CD4-positive, alpha-beta T cell treated with Interferon gamma for 1 hour (primary cell): ENCODE measurements at regions not wholly inside any gene's neighbourhood (a gene's known extent, or its start where the extent isn't known, plus 50 kb on each side); places are given as distances from the start of the nearest gene placed in this dataset.

Experiments used
- DNase-seq: peaks from one replicate; pipeline ENCODE4 v3.0.0-alpha.2; 2020

DNA sequence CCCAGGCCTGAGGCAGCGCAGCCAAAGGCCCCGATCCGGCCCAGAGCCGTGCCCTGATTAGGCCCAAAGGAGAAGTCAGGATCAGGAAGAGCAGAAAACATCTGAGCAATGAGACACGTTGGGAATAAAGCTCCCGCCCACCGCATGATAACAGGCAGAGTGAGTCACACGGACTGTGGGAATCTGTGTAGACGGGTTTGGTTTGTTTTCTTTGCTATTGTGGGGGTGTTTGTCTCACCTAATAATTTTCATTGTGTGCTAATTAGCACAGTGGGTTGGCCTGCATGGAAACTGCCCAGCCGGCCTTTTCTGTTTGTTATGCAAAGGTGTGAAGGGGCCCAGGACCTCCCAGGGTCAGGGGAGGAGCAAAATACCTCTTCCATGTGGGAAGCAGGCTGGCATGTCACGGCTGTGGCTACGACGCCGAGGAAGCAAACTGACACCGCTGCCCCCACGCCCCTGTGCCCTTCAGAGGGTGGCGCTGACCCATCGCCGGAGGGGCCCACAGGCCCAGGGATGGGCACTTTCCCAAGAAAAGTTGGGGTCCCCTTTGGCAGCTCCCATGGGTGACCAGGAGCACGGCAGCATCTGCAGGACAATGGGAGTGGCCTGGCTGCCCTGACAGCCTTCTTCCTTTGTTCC lies 68.4 kb upstream of the CTDP1 start:
- DNase-seq, result no peak

DNA sequence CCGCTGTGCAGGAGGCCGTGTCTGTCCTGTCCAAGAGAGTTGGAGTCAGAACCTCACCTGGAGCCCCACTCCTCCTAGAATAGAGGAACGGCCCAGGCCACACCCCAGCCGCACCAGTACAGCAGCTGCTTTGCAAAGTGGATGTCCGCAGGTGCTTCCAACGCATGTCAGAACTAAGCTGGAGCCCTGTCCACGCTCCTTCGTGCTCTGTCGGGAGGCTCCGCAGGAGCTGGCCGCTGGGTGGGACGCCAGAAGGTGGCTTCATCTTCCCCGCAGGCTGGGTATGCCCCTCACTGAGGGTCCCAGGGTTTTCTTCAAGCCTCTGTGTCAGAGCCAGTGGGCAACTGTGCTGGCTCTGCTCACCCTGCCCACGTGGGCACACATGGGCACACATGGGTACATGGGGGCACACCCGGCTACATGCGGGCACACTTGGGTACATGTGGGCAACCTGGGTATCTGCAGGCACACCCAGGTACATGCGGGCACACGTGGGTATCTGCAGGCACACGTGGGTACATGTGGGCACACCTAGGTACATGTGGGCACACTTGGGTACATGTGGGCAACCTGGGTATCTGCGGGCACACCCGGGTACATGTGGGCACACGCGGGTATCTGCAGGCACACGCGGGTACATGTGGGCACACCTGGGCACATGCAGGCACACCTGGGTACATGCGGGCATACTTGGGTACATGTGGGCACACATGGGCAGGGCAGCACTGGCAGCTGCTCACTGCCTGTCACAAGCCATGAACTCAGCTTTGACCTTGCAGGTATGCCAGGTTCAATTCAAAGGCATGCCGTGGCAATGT lies 67.1 kb upstream of the CTDP1 start:
- no peak for DNase-seq

DNA sequence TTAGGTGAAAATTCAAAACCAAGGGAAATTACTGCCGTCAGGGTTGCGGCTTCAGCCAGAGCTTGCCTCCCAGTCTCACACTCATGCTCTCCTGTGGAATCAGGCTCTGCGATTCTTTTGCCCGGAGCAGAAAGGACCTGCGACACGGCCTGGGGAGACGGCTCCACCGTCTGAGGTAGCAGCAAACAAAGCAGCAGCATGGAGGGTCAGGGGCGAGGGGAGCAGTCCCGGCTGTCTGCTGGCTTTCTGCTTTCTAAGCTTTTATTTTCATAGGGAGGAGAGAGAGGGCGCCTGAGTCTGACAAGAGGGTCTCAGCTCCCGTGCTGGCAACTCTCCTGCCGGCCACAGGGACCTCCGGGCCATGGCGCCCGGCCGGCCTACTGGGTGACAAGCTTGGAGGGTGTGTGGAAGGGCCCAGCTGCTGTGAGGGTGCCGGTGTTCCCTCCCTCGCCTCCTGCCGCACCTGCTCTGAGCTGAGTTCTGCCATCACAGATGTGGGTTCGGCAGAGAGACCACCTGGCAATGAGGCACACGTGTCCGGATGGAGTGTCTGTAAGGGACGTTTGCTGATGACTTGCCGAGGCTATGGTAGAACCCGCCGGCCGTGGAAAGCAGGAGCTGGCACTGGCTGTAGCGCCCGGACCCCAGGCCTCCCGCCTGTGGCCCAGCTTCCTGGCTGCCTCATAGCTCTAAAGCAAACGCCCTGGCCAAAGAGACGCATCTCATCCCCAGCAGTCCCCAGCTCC lies 66.2 kb upstream of the CTDP1 start:
- DNase-seq, result no peak

DNA sequence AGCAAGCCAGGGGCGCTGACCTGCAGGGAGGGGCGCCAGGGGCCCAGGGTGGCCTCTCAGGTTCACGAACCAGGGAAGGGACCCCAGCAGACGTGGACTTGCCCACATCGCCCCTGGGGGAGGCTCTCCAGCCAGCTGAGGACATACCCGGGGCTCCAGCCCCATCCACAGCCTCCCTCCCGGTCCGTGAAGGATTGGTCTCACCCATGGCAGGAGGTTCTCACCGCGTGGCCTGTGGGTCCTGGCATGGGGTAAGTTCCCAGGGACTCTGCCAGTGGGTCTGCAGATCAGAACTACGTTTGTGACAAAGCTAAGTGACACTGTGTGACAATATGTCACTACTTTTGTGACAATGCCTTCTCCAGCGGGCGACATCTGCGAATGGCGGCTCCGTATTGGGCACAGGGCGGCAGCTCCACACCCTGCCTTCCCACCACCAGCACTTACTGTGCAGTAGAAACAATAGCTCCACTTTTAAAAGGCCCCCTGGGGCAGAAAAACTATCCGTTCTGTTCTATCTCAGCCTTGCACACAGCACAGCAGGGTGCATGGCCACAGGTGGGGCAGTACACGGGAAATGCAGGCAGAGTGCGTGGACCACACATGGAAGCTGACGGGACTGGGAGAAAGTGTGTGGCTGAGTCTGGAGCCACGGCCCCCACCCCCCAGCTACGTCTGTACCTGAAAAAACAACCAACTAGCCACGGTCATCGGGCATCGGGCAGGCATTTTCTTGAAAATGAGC lies 65.2 kb upstream of the CTDP1 start:
- DNase-seq, result no peak

DNA sequence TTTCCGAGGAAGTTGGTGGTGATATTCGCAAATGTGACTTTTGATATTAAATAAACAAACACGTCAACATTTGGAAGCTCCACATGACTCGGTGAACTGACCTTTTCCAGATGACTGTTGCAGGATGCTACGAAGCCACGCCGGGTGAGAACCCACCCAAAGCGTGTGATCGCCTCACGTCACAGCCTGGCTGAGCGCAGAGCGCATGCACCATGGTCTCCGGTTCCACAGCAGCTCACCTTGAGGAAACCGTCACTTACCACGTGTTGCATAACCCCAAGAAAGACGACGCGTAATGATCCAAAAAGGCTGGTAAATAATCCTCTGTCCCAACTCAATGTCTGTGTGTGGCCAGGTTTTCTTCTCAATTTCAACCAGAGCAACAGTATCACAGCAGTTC lies 64.5 kb upstream of the CTDP1 start:
- no peak for DNase-seq

DNA sequence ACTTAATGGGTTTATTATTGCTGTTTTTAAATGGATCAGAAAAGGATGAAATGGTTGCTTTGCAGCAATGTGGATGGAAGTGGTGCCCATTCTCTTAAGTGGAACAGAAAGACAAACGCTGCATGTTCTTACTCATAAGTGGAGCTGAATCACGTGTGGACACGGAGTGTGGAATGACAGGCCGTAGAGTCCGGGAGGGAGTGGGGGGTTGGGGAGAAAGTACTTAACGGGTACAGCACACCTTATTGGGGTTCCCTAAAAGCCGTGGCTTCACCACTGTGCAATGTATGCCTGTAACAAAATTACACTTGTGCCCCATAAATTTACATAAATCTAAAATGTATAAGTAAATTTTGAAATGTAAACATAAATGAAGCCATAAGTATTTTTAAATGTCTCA lies 64.0 kb upstream of the CTDP1 start:
- no peak for DNase-seq

DNA sequence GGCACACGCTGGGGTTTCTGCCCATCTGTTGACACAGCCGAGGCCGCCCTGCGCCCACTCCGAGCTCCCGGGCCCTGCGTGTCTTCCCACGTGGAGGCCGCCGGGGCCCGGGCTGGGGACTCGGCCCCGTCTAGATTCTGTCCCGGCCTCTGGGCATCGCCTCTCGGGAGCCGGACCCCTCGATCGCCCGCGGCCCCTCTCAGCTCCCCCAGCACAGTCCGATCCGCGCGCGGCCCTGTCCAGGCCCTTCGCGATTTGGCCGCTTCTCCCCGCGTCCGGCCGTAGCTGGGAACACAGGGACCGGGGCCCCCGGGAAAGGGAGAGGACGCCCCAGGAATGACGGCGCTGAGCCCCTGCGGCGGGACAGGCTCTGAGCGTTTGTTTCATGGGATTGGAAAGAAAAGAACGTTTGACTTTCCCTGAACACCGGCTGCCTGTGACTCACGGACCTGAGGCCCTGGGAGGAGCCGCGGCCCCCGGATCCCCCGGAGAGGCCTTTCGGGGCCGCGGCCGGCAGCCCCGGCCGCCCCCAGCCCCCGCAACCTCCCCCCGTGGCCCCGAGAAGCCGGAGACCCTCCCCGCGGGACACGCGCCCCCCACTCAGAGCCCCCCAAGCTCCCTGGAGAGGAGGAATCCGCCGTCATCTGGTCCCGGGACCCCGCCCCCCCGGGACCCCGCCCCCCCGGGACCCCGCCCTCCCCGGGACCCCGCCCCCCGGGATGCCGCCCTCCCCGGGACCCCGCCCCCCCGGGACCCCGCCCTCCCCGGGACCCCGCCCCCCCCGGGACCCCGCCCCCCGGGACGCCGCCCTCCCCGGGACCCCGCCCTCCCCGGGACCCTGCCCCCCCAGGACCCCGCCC lies 62.7 kb upstream of the CTDP1 start:
- no peak for DNase-seq

DNA sequence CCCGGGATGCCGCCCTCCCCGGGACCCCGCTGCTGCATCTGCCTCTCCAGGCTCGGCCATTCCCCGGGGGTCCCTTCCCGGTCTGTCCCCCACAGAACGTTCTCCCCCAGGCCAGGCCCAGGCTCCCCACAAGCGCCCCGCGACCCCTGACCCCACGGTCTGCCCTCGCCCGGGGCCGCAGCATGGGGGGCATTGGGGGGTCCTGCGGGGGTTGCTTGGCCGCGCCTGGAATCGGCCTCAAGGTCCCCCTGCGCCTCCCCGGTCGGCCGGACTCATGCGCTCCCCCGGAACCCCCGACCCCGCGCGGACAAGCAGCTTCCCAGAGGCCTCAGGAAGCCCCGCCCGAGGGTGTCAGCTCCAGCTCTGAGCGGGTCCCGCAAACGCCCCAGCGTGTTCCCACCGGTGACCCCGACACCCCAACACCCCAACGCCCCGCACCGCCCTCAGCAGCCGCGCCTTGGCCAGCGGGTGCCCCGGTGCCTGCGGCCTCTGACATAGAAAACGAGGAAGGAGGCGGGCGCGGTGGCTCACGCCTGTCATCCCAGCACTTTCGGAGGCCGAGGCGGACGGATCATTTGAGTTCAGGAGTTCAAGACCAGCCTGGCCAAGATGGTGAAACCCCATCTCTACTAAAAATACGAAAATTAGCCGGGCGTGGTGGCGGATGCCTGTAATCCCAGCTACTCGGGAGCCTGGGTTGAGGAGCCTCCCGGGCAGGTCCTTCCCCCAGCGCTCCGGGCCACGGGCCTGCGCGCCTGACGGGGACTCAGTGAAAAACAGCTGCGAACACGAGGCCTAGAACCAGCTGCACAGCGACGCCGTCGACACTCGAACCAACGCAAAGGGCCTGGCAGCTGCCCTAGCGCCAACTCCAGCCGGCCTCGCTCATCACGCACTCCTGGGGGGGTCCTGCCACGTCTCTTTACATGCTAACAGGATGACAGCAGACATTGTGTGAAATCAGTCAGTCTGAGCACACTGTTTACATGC lies 61.8 kb upstream of the CTDP1 start:
- no peak for DNase-seq

DNA sequence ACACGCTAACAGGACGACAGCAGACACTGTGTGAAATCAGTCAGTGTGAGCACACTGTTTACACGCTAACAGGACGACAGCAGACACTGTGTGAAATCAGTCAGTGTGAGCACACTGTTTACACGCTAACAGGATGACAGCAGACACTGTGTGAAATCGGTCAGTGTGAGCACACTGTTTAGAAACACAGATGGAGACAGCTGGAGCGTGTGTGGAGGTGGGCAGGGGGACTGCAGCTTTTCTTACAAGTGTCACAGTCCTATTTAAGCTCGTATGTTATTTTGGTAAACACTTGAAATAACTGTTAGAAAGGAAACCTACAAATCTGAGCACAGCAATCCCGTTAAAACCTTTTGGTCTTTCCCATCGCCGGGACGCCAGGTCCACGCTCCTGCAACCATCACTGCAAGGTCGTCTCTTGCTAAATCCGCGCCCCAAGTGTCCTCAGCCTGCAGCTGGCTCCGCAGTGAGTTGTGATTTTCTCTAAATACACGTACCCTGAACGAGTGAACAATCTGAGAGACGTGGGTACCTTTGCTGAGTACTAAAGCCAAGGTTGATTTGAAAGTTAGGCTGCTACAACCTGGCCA lies 58.9 kb upstream of the CTDP1 start:
- DNase-seq, result no peak

DNA sequence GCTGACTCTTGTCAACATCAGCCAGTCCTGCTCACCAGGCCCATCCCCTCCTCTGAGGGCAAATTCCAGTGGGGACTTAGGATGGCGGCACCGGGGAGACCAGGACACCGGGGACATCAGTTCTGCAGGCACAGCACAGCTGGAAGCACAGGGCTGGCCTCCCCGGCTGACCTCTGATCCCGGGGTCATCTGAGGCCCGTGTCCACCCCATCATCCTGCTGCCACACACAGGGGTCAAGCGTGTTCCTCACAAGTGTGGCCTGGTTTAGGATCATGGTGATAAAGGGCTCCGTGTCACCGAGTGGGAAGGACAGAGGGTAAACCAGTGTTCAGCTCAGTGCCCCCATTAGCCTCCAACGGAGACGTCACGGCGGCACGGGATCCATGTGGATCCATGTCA lies 58.1 kb upstream of the CTDP1 start:
- DNase-seq, result no peak

DNA sequence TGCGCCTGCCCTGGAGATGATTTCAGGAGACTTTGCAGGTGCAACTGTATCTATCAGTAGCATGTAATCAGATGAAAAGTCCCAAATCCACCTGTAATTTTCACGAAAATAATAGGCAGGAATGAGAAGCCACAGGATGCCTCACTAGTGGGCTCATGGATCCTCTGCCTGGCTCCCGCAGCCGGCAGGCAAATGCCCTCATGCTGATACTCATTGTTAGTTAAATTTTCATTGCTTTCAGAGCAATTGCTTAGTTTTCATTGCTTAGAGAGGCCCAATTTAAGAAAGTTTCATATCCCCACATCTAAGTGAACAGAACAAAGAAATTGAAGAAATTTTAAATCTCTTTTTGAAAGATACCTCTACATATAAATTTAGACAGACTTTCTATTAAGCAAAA lies 57.6 kb upstream of the CTDP1 start:
- no peak for DNase-seq

DNA sequence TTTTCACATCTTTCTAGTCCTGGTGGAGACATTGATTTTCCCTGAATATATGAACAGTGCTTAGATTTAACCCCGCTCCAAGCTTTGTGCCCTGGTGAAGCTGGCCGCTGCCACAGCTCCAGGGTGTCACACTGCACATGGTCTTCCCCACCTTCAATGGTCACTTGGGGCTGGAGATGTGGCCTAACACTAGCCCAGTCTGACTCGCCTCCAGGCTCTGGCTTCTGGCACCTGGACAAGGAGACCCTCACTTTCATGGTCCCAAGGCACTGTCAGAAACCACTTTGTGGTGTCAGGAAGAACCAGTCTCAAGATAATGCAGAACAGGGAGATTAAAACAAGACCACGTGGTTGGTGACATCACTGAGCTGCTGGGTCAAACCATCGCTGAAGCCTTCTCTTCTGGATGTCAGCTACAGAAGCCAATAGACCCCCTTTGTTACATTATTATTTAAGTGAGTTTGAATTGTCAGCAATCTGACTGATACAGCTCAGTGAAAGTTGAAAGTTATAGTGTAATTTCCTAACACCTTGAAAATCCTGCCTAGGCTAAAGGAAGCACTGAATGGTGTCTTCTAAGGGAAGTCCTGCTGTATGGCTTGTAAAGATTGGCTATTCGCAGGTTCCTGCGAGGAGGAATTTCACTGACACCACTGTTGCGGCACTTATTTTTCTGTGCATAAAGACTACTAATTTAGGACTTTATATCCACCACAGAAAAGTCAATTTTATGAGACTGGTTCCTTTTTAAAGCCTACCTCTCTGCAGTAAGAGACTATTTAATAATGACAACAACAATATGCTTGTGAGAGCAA lies 55.0 kb upstream of the CTDP1 start:
- no peak for DNase-seq

DNA sequence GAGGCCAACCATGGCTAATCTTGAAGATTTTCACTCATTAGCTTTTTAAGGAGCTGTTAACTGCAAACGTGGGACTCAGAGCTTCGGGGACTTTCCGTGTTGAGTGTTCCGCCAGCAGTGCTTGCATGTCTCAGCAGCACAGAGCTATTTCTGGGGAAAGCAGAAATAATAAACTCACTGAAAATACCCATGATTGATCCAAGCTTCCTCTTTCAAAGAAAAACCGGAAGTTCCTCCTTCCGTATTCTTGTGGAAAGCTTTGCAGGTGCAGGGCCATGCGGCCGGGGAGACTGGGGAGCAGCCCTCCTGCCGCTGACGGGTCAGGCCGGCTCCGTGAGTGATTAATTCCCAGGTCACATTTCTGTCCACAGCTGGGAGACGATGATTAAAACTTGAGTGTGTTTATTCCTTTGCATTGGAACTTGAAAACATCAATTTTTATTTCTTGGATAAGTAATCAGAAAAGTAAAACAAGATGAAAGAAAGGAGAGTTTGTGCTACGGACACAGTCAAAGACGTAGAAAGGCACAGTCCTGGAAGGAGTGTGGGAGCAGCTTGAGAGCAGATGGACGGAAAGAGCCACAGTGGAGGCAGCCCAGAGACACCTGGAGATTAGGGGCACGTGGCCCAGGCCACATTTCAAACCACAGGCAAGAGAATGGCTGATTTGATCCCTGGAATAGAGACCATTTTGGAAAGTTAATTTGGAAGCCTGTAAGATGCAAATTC lies 54.2 kb upstream of the CTDP1 start:
- DNase-seq, result peak; percentile 61

DNA sequence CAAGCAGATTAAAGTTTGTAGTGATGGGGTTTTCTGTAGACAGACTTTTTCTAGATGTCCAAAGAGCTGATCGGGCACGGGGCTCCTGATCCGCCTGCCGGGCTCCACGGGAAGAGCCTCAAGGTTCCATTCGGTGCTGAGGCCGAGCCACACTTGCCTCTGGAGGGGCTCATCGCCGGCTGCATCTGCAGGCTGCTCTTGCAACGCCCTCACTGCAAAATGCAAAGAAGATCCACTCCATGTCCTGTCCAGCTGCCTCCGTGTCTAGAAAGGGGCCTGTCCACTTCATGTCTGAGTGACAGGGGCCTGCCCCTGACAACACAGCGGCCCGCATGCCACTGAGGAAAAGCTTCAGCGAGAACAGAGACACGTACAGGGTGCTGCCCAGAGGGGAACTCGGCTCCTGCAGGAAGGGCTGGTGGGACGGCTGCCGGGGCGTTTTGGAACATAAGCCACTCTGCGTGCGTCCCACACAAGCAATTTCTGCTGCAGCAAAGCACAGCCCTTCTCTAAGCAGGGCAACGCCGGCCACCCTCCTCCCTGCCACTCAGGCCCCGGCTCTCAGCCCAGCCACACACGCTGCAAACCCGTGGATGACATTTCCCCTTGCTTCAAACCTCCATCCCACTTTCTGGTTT lies 53.6 kb upstream of the CTDP1 start:
- DNase-seq, result no peak

DNA sequence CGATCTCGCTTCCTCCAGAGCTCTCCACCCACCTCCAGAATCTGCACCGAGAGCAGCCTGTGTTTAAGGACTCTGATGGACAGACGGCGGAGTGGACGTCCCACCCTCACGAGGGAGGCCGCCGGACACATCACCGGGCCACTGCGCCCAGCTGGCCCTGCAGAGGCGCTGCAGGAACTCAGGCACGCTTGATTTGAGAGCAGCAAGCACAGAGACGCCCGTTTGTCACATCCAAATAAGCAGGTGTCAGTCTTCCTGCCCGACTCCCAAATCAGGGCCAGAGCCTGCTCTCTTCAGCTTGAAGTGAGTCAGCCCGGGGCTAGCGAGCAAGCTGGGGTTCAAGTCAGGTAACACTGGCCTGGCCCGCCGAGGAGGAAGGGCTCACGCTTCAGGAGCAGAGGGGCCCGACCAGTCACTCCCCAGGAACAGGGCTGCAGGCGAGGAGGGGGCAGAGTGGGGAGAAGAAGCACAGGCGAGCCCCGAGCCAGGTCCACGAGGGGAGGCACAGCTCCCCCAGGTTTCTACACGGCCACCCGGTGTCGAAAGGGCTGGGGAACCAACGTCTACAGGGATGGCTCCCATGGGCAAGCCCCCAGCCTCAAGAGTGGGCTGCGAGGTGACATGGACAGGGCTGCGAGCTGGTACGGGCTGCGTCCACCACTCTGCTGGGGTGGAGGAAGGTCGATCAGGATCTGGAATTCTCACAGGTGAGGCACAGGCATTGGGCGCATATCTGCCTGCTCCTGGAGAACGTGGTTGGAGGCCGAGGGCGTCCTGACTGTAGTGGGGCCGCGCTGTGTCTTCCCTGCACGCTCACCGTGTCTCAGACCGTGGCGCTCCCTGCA lies 52.5 kb upstream of the CTDP1 start:
- no peak for DNase-seq

DNA sequence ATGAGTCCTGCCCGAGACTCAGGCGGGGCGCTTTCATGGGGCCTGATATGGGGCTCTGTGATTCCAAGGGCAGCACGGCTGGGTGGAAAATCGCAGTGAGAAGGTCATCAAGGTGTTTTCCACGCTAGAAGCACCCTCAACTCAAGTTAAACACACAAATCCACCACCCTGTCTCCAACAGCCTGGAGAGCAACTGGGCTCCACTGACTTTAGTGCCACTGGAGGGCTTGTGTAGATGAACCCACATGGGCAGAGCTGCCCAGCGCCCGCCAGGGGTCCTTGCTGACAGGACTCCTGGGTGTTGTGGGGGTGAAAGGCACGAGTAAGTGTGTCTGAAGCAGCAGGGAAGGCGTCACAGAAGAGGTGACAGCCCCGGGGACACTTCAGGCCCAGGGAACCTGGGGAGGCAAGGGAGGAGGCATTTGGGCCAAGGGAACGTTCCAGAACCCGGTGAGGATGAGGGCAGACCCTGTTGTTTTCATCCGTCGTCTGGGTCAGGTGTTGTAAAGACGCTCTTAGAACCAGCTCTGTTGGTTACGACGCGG lies 51.8 kb upstream of the CTDP1 start:
- no peak for DNase-seq
